ENCODE measurements at regions not wholly inside any gene's neighbourhood (a gene's known extent, or its start where the extent isn't known, plus 50 kb on each side); places are given as distances from the start of the nearest gene placed in this dataset.
A peak's percentile ranks its signal among the peaks of the same experiment; 100 is the strongest.

- Mint-ChIP-seq H3K27me3 (no peaks in the 10 kb centered on the region), H3K4me3 (no peak overlapping the region), H3K27ac (no peak overlapping the region), H3K4me1 (ENCODE audit: low read depth) (peaks cover 5% of the 10 kb centered on the region), H3K36me3 (ENCODE audit: low read depth) (no peaks in the 10 kb centered on the region), H3K9me3 (no peaks in the 10 kb centered on the region)
- ChIA-PET CTCF (no interaction called here), POLR2A (no interaction called here)
- Histone ChIP-seq H3K4me1 (ENCODE audit: insufficient read depth, low read length) (no peaks in the 10 kb centered on the region), H3K4me3 (ENCODE audit: low read length) (no peak overlapping the region), H3K27me3 (ENCODE audit: control insufficient read depth in 1 of 2, insufficient read depth in 2 of 2, low read length in 2 of 2) (no peaks in the 10 kb centered on the region), H3K36me3 (ENCODE audit: insufficient read depth, low read length) (no peaks in the 10 kb centered on the region), H3K9me3 (ENCODE audit: control insufficient read depth in 1 of 2, insufficient read depth in 1 of 2, low read length in 2 of 2) (no peaks in the 10 kb centered on the region), H3K27ac (ENCODE audit: low read depth in 1 of 2, low read length in 2 of 2) (no peak overlapping the region)
- DNase-seq = no peak
- ATAC-seq (ENCODE audit: poor library complexity) = no peak
- intact Hi-C loops (cut with DNase I, micrococcal nuclease) = no loop called here
- TF ChIP-seq CTCF (IDR thresholded peaks at IDR 0.05) = no peak
These were observed 82.2 kb upstream of the DOCK10 start for GRCh38 chr2:225124311-225125017.

GRCh38 chr2:225122583-225123486 is 80.6 kb upstream of the DOCK10 start:
- H3K4me1 ChIP-seq (ENCODE audit: insufficient read depth, low read length) = no peaks in the 10 kb centered on the region
- ChIA-PET CTCF (interaction anchor here (0.5 to 1.2 kb wide), 2 partner anchors 130 to 537 kb away, joined by 3 read pairs; no protein-coding TSS in a partner anchor), POLR2A (no interaction called here)
- Mint-ChIP-seq H3K27me3 (no peaks in the 10 kb centered on the region), H3K4me3 (no peak overlapping the region), H3K4me1 (ENCODE audit: low read depth) (peaks cover 5% of the 10 kb centered on the region), H3K36me3 (ENCODE audit: low read depth) (no peaks in the 10 kb centered on the region), H3K27ac (no peak overlapping the region), H3K9me3 (no peaks in the 10 kb centered on the region)
- H3K9me3 ChIP-seq (ENCODE audit: control insufficient read depth in 1 of 2, insufficient read depth in 1 of 2, low read length in 2 of 2) = no peaks in the 10 kb centered on the region
- TF ChIP-seq CTCF (IDR thresholded peaks at IDR 0.05) = peak; percentile 70
- H3K4me3 ChIP-seq (ENCODE audit: low read length) = no peak overlapping the region
- intact Hi-C loops (cut with DNase I, micrococcal nuclease) = loop anchor here in 1 of 2 experiments (2.0 kb wide), 1 partner anchor 538 kb away; no protein-coding TSS in a partner anchor
- no peak overlapping the region for H3K27ac ChIP-seq (ENCODE audit: low read depth in 1 of 2, low read length in 2 of 2)
- H3K36me3 ChIP-seq (ENCODE audit: insufficient read depth, low read length) = no peaks in the 10 kb centered on the region
- ATAC-seq (ENCODE audit: poor library complexity) = no peak
- peak in 7 of 14 experiments; percentile 7 to 43 (median 33) for DNase-seq
- H3K27me3 ChIP-seq (ENCODE audit: control insufficient read depth in 1 of 2, insufficient read depth in 2 of 2, low read length in 2 of 2) = no peaks in the 10 kb centered on the region

GRCh38 chr2:225122007-225122406 is 79.7 kb upstream of the DOCK10 start:
- CTCF ChIA-PET = interaction anchor here (1.2 kb wide), 1 partner anchor 130 kb away, joined by 3 read pairs; no protein-coding TSS in a partner anchor
- DNase-seq = no peak
- intact Hi-C loops (cut with DNase I, micrococcal nuclease) = loop anchor here in 1 of 2 experiments (2.0 kb wide), 1 partner anchor 539 kb away; no protein-coding TSS in a partner anchor

More at GRCh38 chr2:225122007-225122406, 79.7 kb upstream of the DOCK10 start:
- POLR2A ChIA-PET = no interaction called here
- Histone ChIP-seq H3K27ac (ENCODE audit: low read depth in 1 of 2, low read length in 2 of 2) (no peak overlapping the region), H3K9me3 (ENCODE audit: control insufficient read depth in 1 of 2, insufficient read depth in 1 of 2, low read length in 2 of 2) (no peaks in the 10 kb centered on the region), H3K36me3 (ENCODE audit: insufficient read depth, low read length) (no peaks in the 10 kb centered on the region), H3K4me1 (ENCODE audit: insufficient read depth, low read length) (no peaks in the 10 kb centered on the region), H3K4me3 (ENCODE audit: low read length) (no peak overlapping the region), H3K27me3 (ENCODE audit: control insufficient read depth in 1 of 2, insufficient read depth in 2 of 2, low read length in 2 of 2) (no peaks in the 10 kb centered on the region)
- H3K9me3 Mint-ChIP-seq = no peaks in the 10 kb centered on the region
- no peak for ATAC-seq (ENCODE audit: poor library complexity)
- TF ChIP-seq CTCF (IDR thresholded peaks at IDR 0.05) = no peak
- H3K27ac Mint-ChIP-seq = no peak overlapping the region
- no peak overlapping the region for H3K4me3 Mint-ChIP-seq
- no peaks in the 10 kb centered on the region for H3K36me3 Mint-ChIP-seq (ENCODE audit: low read depth)
- H3K27me3 Mint-ChIP-seq = no peaks in the 10 kb centered on the region
- H3K4me1 Mint-ChIP-seq (ENCODE audit: low read depth) = peaks cover 5% of the 10 kb centered on the region
